ENCODE measurements at regions not wholly inside any gene's neighbourhood (a gene's known extent, or its start where the extent isn't known, plus 50 kb on each side); places are given as distances from the start of the nearest gene placed in this dataset.
"Not testable (repeated sequence)": the region's sequence is repeated elsewhere in the genome, so short reads cannot be mapped to it uniquely, and the experiment has no call there.

GRCh38 chr3:95810462-95810861 is 1003.9 kb upstream of the EPHA6 start:
- no peak for DNase-seq

- DNase-seq, result no peak
These were observed 1001.1 kb upstream of the EPHA6 start for GRCh38 chr3:95813244-95813643.

GRCh38 chr3:95815828-95816227 is 998.6 kb upstream of the EPHA6 start:
- DNase-seq, result no peak

GRCh38 chr3:95826419-95826818 is 988.0 kb upstream of the EPHA6 start:
- DNase-seq, result no peak

GRCh38 chr3:95832146-95832545 is 982.2 kb upstream of the EPHA6 start:
- DNase-seq, result no peak

- DNase-seq, result not testable (repeated sequence)
These were observed 953.8 kb upstream of the EPHA6 start for GRCh38 chr3:95860628-95861027.

GRCh38 chr3:95883801-95884200 is 930.6 kb upstream of the EPHA6 start:
- DNase-seq, result no peak

- DNase-seq, result no peak
These were observed 927.8 kb upstream of the EPHA6 start for GRCh38 chr3:95886616-95887015.

GRCh38 chr3:95887114-95887513 is 927.3 kb upstream of the EPHA6 start:
- no peak for DNase-seq

GRCh38 chr3:95894820-95895219 is 919.6 kb upstream of the EPHA6 start:
- no peak for DNase-seq

- DNase-seq, result no peak
These were observed 914.9 kb upstream of the EPHA6 start for GRCh38 chr3:95899494-95899893.

- no peak for DNase-seq
These were observed 914.5 kb upstream of the EPHA6 start for GRCh38 chr3:95899911-95900310.

GRCh38 chr3:95901948-95902347 is 912.4 kb upstream of the EPHA6 start:
- DNase-seq, result no peak

GRCh38 chr3:95905182-95905581 is 909.2 kb upstream of the EPHA6 start:
- no peak for DNase-seq

GRCh38 chr3:95911767-95912166 is 902.6 kb upstream of the EPHA6 start:
- no peak for DNase-seq

GRCh38 chr3:95923496-95924210 is 890.7 kb upstream of the EPHA6 start:
- DNase-seq, result peak in 1 of 4 experiments; percentile 1

- DNase-seq, result no peak
These were observed 887.4 kb upstream of the EPHA6 start for GRCh38 chr3:95926904-95927501.

- no peak for DNase-seq
These were observed 880.2 kb upstream of the EPHA6 start for GRCh38 chr3:95934181-95934580.

GRCh38 chr3:95939235-95939809 is 875.1 kb upstream of the EPHA6 start:
- DNase-seq, result no peak

GRCh38 chr3:95965704-95966336 is 848.6 kb upstream of the EPHA6 start:
- no peak for DNase-seq

- no peak for DNase-seq
These were observed 842.8 kb upstream of the EPHA6 start for GRCh38 chr3:95971573-95971972.

- no peak for DNase-seq
These were observed 820.1 kb upstream of the EPHA6 start for GRCh38 chr3:95994338-95994737.

GRCh38 chr3:96000966-96001365 is 813.4 kb upstream of the EPHA6 start:
- no peak for DNase-seq

Measured in suppressor macrophage (primary cell).